GM23338 (cell line): ENCODE measurements at regions not wholly inside any gene's neighbourhood (a gene's known extent, or its start where the extent isn't known, plus 50 kb on each side); places are given as distances from the start of the nearest gene placed in this dataset.
A peak's percentile ranks its signal among the peaks of the same experiment; 100 is the strongest.

Experiments used
- ATAC-seq: fragments of 200-7000 bp; cut with Tn5 transposase; 3 replicates; pipeline ENCODE4 v1.9.1; 2020
- DNase-seq: peaks from one replicate; pipeline ENCODE4 v3.0.0-alpha.2; 2015; ENCODE audit warnings: low spot score
- H2AFZ ChIP-seq: fragments of 200-600 bp; sonication (generic); 2 replicates; pipeline ENCODE4 v1.8.0; 2016; ENCODE audit warnings: antibody characterized with exemption, mild to moderate bottlenecking, moderate library complexity
- H3F3A ChIP-seq: fragments of 200-600 bp; sonication (generic); replicated peaks from 2 replicates; pipeline ENCODE4 v1.8.0; 2017; ENCODE audit warnings: antibody characterized with exemption, mixed run types, low read depth
- H3K27ac ChIP-seq: fragments of 200-600 bp; sonication (generic); 2 replicates; pipeline ENCODE4 v1.6.1; 2016; ENCODE audit warnings: low read depth
- H3K27me3 ChIP-seq: fragments of 200-600 bp; sonication (generic); 2 replicates; pipeline ENCODE4 v1.8.0; 2016; ENCODE audit warnings: mild to moderate bottlenecking, mixed run types, moderate library complexity; ENCODE audit not compliant: insufficient read depth
- H3K36me3 ChIP-seq: fragments of 200-600 bp; sonication (generic); 2 replicates; pipeline ENCODE4 v1.8.0; 2016; ENCODE audit warnings: mild to moderate bottlenecking; ENCODE audit not compliant: insufficient read depth
- H3K4me1 ChIP-seq: fragments of 200-600 bp; sonication (generic); 2 replicates; pipeline ENCODE4 v1.8.0; 2016; ENCODE audit warnings: mild to moderate bottlenecking, moderate library complexity; ENCODE audit not compliant: insufficient read depth
- H3K4me2 ChIP-seq: fragments of 200-600 bp; sonication (generic); 2 replicates; pipeline ENCODE4 v1.7.1; 2017; ENCODE audit warnings: mixed run types
- H3K4me3 ChIP-seq: fragments of 200-600 bp; sonication (generic); 2 replicates; pipeline ENCODE4 v1.6.1; 2016; ENCODE audit warnings: mixed run types
- H3K79me2 ChIP-seq: fragments of 200-600 bp; sonication (generic); replicated peaks from 2 replicates; pipeline ENCODE4 v1.8.0; 2017; ENCODE audit warnings: mild to moderate bottlenecking; ENCODE audit not compliant: insufficient read depth
- H3K9me2 ChIP-seq: fragments of 200-600 bp; sonication (generic); 2 replicates; pipeline ENCODE4 v1.8.0; 2017; ENCODE audit not compliant: insufficient read depth
- H4K20me1 ChIP-seq: fragments of 200-600 bp; sonication (generic); replicated peaks from 2 replicates; pipeline ENCODE4 v1.8.0; 2017; ENCODE audit warnings: mild to moderate bottlenecking; ENCODE audit not compliant: insufficient read depth
- H3K27ac Mint-ChIP-seq: 2 replicates; pipeline ENCODE4 v1.8.0; 2020; ENCODE audit warnings: inconsistent platforms, mild to moderate bottlenecking, moderate library complexity, mixed read lengths
- H3K27me3 Mint-ChIP-seq: 3 replicates; pipeline ENCODE4 v1.8.0; 2022; ENCODE audit warnings: low read depth, mild to moderate bottlenecking, moderate library complexity, mixed read lengths, inconsistent platforms; ENCODE audit not compliant: insufficient read depth, poor library complexity
- H3K36me3 Mint-ChIP-seq: 3 replicates; pipeline ENCODE4 v1.8.0; 2021; ENCODE audit warnings: low read depth, mild to moderate bottlenecking, inconsistent platforms, moderate library complexity, mixed read lengths
- H3K4me1 Mint-ChIP-seq: 3 replicates; pipeline ENCODE4 v1.8.0; 2020; ENCODE audit warnings: mild to moderate bottlenecking, inconsistent platforms, mixed read lengths
- H3K4me3 Mint-ChIP-seq: 3 replicates; pipeline ENCODE4 v1.8.0; 2021; ENCODE audit warnings: moderate library complexity, mild to moderate bottlenecking, inconsistent platforms, mixed read lengths
- H3K9me3 Mint-ChIP-seq: 3 replicates; pipeline ENCODE4 v1.8.0; 2020; ENCODE audit warnings: moderate library complexity, mild to moderate bottlenecking, inconsistent platforms, mixed read lengths
- CREB1 ChIP-seq: fragments of 250-450 bp; sonication (Bioruptor Pico); IDR thresholded peaks from 2 replicates; pipeline ENCODE4 v1.5.0; 2020; ENCODE audit warnings: low read depth, mild to moderate bottlenecking, moderate library complexity
- EZH2 ChIP-seq: fragments of 200-600 bp; sonication (generic); IDR thresholded peaks from one replicate; pipeline ENCODE4 v1.8.0; 2017; ENCODE audit warnings: antibody characterized with exemption, mild to moderate bottlenecking, low read depth; ENCODE audit not compliant: unreplicated experiment
- EZH2phosphoT487 ChIP-seq: fragments of 200-600 bp; sonication (generic); IDR thresholded peaks from one replicate; pipeline ENCODE4 v1.8.1; 2018; ENCODE audit warnings: antibody characterized with exemption; ENCODE audit not compliant: unreplicated experiment
- JUNB ChIP-seq: IDR thresholded peaks from one replicate; pipeline ENCODE4 v1.6.1; 2016; ENCODE audit warnings: antibody characterized with exemption; ENCODE audit not compliant: unreplicated experiment
- NANOG ChIP-seq: IDR thresholded peaks from 2 replicates; pipeline ENCODE4 v1.6.1; 2016; ENCODE audit warnings: antibody characterized with exemption, borderline replicate concordance
- POLR2AphosphoS5 ChIP-seq: IDR thresholded peaks from 2 replicates; pipeline ENCODE4 v1.6.1; 2016; ENCODE audit warnings: antibody characterized with exemption, low read depth
- STAT1 ChIP-seq: IDR thresholded peaks from one replicate; pipeline ENCODE4 v1.6.1; 2016; ENCODE audit warnings: antibody characterized with exemption; ENCODE audit not compliant: unreplicated experiment
- ZNF114 ChIP-seq: fragments of 250-450 bp; sonication (Bioruptor Pico); IDR thresholded peaks from 2 replicates; pipeline ENCODE4 v1.5.0; 2020; ENCODE audit warnings: mild to moderate bottlenecking, moderate library complexity
- ZNF331 ChIP-seq: fragments of 250-450 bp; sonication (Bioruptor Pico); IDR thresholded peaks from 2 replicates; pipeline ENCODE4 v1.5.0; 2020; ENCODE audit warnings: low read depth, mild to moderate bottlenecking, moderate library complexity
- TF ChIP-seq, protein P1 (sequence below): fragments of 250-450 bp; sonication (Bioruptor Pico); IDR thresholded peaks from 2 replicates; pipeline ENCODE4 v1.5.0; 2020; ENCODE audit warnings: mild to moderate bottlenecking, moderate library complexity
- TF ChIP-seq, protein P2 (sequence below): IDR thresholded peaks from one replicate; pipeline ENCODE4 v1.6.1; 2018; ENCODE audit warnings: antibody characterized with exemption; ENCODE audit not compliant: unreplicated experiment

DNA sequence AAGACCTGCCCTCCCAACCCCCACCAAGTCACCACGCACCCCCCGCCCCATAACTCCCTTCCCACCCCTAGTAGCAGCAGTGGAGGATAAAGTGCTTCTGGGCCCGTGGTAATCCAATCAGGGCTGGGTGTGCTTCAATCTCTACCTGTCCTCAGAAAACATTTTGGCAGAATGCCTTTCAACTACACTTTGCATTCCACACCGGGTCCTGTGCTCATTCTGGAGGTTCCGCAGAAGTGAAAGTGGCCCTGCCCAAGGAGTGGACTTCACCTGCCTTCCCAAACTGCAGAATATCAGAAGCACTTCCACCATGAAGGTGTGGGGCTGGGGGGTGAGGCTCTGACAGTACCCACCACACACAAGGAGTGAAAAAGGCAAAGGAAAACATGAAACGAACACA lies 322.3 kb downstream of the DHX15 start:
- H3K27ac Mint-ChIP-seq, result peak overlapping the region; percentile 41; the same call in 1 of the 2 replicates
- ATAC-seq, result peak; percentile 69

More for the DNA sequence above, 322.3 kb downstream of the DHX15 start:
- H3K9me3 Mint-ChIP-seq, result no peaks in the 10 kb centered on the region
- Histone ChIP-seq H4K20me1 (no peaks in the 10 kb centered on the region), H3K4me2 (0 out of 2 replicates have a peak overlapping the region, but pooled peaks have one; percentile 33), H3K79me2 (no peaks in the 10 kb centered on the region), H3K36me3 (no peaks in the 10 kb centered on the region), H3K9me2 (no peaks in the 10 kb centered on the region), H3K27ac (no peak overlapping the region), H3F3A (no peaks in the 10 kb centered on the region), H3K4me3 (no peak overlapping the region), H3K4me1 (peaks cover 35% of the 10 kb centered on the region), H2AFZ (0 out of 2 replicates have a peak overlapping the region, but pooled peaks have one; percentile 8), H3K27me3 (no peaks in the 10 kb centered on the region)
- peaks cover 43% of the 10 kb centered on the region for H3K4me1 Mint-ChIP-seq
- peaks cover 7% of the 10 kb centered on the region for H3K27me3 Mint-ChIP-seq
- TF ChIP-seq, protein P1, sequence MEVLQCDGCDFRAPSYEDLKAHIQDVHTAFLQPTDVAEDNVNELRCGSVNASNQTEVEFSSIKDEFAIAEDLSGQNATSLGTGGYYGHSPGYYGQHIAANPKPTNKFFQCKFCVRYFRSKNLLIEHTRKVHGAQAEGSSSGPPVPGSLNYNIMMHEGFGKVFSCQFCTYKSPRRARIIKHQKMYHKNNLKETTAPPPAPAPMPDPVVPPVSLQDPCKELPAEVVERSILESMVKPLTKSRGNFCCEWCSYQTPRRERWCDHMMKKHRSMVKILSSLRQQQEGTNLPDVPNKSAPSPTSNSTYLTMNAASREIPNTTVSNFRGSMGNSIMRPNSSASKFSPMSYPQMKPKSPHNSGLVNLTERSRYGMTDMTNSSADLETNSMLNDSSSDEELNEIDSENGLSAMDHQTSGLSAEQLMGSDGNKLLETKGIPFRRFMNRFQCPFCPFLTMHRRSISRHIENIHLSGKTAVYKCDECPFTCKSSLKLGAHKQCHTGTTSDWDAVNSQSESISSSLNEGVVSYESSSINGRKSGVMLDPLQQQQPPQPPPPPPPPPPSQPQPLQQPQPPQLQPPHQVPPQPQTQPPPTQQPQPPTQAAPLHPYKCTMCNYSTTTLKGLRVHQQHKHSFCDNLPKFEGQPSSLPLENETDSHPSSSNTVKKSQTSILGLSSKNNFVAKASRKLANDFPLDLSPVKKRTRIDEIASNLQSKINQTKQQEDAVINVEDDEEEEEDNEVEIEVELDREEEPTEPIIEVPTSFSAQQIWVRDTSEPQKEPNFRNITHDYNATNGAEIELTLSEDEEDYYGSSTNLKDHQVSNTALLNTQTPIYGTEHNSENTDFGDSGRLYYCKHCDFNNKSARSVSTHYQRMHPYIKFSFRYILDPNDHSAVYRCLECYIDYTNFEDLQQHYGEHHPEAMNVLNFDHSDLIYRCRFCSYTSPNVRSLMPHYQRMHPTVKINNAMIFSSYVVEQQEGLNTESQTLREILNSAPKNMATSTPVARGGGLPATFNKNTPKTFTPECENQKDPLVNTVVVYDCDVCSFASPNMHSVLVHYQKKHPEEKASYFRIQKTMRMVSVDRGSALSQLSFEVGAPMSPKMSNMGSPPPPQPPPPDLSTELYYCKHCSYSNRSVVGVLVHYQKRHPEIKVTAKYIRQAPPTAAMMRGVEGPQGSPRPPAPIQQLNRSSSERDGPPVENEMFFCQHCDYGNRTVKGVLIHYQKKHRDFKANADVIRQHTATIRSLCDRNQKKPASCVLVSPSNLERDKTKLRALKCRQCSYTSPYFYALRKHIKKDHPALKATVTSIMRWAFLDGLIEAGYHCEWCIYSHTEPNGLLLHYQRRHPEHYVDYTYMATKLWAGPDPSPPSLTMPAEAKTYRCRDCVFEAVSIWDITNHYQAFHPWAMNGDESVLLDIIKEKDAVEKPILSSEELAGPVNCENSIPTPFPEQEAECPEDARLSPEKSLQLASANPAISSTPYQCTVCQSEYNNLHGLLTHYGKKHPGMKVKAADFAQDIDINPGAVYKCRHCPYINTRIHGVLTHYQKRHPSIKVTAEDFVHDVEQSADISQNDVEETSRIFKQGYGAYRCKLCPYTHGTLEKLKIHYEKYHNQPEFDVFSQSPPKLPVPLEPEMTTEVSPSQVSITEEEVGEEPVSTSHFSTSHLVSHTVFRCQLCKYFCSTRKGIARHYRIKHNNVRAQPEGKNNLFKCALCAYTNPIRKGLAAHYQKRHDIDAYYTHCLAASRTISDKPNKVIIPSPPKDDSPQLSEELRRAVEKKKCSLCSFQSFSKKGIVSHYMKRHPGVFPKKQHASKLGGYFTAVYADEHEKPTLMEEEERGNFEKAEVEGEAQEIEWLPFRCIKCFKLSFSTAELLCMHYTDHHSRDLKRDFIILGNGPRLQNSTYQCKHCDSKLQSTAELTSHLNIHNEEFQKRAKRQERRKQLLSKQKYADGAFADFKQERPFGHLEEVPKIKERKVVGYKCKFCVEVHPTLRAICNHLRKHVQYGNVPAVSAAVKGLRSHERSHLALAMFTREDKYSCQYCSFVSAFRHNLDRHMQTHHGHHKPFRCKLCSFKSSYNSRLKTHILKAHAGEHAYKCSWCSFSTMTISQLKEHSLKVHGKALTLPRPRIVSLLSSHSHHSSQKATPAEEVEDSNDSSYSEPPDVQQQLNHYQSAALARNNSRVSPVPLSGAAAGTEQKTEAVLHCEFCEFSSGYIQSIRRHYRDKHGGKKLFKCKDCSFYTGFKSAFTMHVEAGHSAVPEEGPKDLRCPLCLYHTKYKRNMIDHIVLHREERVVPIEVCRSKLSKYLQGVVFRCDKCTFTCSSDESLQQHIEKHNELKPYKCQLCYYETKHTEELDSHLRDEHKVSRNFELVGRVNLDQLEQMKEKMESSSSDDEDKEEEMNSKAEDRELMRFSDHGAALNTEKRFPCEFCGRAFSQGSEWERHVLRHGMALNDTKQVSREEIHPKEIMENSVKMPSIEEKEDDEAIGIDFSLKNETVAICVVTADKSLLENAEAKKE (CRISPR knock-in tag), result no peak
- TF ChIP-seq ZNF331 (no peak), POLR2AphosphoS5 (no peak), EZH2 (no peak), CREB1 (no peak), ZNF114 (CRISPR knock-in tag) (no peak), STAT1 (no peak), JUNB (no peak), EZH2phosphoT487 (no peak), NANOG (no peak)
- TF ChIP-seq, protein P2, sequence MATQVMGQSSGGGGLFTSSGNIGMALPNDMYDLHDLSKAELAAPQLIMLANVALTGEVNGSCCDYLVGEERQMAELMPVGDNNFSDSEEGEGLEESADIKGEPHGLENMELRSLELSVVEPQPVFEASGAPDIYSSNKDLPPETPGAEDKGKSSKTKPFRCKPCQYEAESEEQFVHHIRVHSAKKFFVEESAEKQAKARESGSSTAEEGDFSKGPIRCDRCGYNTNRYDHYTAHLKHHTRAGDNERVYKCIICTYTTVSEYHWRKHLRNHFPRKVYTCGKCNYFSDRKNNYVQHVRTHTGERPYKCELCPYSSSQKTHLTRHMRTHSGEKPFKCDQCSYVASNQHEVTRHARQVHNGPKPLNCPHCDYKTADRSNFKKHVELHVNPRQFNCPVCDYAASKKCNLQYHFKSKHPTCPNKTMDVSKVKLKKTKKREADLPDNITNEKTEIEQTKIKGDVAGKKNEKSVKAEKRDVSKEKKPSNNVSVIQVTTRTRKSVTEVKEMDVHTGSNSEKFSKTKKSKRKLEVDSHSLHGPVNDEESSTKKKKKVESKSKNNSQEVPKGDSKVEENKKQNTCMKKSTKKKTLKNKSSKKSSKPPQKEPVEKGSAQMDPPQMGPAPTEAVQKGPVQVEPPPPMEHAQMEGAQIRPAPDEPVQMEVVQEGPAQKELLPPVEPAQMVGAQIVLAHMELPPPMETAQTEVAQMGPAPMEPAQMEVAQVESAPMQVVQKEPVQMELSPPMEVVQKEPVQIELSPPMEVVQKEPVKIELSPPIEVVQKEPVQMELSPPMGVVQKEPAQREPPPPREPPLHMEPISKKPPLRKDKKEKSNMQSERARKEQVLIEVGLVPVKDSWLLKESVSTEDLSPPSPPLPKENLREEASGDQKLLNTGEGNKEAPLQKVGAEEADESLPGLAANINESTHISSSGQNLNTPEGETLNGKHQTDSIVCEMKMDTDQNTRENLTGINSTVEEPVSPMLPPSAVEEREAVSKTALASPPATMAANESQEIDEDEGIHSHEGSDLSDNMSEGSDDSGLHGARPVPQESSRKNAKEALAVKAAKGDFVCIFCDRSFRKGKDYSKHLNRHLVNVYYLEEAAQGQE, result no peak
- peak; percentile 44 for DNase-seq
- no peaks in the 10 kb centered on the region for H3K36me3 Mint-ChIP-seq
- no peak overlapping the region for H3K4me3 Mint-ChIP-seq
